CD4-positive, alpha-beta T cell treated with Interleukin-4 for 4 hours (primary cell): ENCODE measurements at regions not wholly inside any gene's neighbourhood (a gene's known extent, or its start where the extent isn't known, plus 50 kb on each side); places are given as distances from the start of the nearest gene placed in this dataset.
"Not testable (repeated sequence)": the region's sequence is repeated elsewhere in the genome, so short reads cannot be mapped to it uniquely, and the experiment has no call there.

Experiments
- DNase-seq: peaks from one replicate; pipeline ENCODE4 v3.0.0-alpha.2; 2020

- DNase-seq: not testable (repeated sequence)
Measured at GRCh38 chr9:66152406-66152805, 415.5 kb downstream of the FOXD4L4 start.

GRCh38 chr9:66153021-66153725 is 416.2 kb downstream of the FOXD4L4 start:
- not testable (repeated sequence) for DNase-seq

DNA sequence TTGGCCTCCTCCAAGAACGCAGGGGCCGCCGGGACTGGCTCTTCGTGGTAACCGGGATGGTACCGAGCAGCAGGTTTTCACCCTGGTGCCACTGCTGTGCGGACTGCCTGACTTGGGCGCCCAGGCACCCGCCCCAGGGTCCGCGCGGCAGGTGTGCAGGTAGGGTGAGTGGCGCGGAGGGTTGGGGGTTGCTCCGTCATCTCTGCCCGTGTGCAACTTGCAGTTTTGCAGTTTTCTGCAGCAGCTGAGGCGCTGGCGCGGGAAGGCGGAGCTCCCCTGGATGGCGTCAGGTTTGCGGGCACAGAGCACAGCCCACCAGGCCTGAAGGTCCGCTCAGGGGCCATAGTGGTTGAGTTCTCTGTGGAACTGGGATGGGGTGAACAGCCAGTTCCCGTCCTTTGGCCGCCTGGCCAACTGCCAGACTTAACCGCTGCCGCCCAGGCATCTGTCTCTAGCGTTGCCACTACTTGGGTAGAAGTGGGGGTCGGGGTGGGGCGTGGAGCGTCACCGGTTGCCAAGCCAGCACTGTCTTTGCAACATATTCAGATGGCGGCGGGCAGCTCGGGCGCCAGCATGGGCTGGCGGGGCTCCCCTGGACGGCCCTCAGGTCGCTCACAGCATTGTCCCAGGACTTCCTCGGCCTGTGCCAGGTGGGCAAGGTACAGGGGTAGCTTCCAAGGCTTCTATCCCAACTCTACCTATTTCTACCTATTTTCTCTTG is 417.2 kb downstream of the FOXD4L4 start:
- not testable (repeated sequence) for DNase-seq

DNA sequence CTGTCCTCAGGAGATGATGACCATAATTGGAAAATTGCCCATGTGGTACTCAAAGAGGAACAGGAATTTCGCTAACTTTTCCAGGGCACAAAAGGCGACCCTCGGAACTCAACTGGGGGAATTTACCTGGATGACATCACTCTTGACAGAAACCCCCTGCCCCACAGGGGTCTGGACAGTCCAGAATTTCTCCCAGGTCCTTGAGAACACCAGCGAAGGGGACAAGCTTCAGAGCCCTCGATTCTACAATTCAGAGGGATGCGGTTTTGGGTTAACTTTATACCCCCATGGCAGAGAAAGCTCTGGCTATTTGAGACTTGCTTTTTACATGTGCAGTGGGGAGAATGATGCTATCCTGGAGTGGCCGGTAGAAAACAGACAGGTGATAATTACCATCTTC is 445.4 kb downstream of the FOXD4L4 start:
- not testable (repeated sequence) for DNase-seq

DNA sequence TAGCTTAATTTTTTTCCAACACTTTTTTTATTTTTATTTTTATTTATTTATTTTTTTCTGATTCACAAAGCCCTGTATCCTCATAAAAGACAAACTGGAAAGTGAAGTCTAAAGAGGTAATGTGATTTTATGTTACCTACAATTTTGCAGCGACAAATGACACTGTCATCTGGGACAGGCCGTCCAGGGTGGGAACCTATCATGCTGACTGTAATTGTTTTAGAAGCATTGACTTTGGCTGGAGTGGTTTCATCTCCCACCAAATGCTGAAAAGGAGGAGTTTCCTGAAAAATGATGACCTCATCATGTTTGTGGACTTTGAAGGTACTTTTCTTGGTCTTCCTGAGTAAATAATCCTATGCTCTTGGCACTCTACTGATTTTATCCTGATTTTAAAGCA is 446.7 kb downstream of the FOXD4L4 start:
- not testable (repeated sequence) for DNase-seq

DNA sequence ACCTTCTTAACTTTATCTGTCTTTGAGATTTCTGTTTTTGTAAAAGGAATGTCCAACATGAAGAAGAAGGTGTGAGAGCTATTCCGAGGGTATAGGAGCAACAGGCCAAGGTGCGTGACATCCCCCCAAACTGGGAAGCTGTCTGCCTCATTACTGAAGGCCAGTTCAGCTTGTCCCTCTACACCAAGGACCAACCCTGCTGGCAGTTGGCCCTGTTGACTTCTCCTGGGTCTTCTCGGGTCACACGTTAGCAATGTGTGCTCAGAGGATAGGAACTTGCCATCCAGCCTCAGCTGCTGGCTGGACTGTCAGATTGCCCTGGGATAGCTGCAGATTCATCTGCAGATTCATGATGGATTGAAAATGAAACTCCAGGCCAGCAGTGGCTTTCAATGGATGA is 460.3 kb downstream of the FOXD4L4 start:
- not testable (repeated sequence) for DNase-seq

GRCh38 chr9:66198421-66198820 is 461.5 kb downstream of the FOXD4L4 start:
- DNase-seq: not testable (repeated sequence)

DNA sequence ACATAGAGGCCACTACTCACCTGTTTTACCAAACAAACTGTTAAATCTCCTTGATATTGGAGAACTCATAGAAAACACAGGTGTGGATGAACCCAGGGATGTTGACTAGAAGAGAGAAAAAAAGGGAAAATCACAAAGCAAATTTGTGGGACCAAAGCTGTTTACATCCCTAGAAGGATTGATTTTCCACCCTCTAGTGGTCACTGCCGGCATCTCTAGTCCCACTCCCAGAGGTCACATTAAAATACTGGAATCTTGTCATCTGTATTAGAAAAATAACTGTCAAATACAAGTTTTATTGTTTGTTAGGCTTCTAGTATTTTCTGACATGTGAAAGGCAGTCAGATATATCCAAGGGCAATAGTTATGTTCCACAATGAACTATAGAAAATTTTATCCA is 469.7 kb downstream of the FOXD4L4 start:
- DNase-seq: not testable (repeated sequence)

DNA sequence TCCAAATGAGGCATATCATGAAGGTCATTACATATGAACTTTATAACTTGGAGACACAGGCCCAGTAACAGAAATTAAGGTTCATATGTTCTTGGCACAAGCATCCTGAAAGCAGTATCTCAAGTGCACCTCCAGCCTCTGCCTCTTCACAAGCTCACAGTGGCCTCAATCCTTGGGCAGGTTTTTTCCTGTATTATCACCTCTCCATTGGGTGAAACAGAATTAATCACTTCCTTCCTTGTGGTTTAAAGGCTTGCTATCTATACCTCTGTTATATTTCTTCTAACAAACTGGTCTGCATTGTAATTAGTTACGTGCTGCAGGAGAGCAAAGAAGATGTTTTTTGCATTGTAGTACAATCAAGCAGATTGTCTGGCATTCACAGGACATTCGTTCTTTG is 471.0 kb downstream of the FOXD4L4 start:
- not testable (repeated sequence) for DNase-seq

DNA sequence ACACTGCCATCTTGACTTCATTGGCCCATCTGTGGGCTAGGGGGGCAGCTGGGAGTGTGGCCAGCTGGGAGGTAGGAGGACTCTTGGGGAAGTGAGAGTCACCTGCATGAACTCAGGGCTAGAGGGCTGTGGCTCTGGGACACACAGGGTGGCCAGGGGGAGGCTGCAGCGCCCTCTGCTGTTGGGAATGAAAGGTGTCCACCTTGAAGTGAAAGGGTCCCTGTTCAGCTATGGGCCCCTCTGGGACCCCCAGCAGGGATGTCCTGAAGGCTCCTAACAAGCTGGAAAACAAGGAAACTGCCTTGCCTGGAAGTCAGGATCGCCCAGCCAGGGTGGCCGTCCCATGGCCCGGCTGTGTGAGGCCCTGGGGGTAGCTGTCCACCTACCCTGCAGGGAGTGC is 507.8 kb downstream of the FOXD4L4 start:
- not testable (repeated sequence) for DNase-seq

- DNase-seq: not testable (repeated sequence)
Measured at GRCh38 chr9:66245481-66245880, 508.5 kb downstream of the FOXD4L4 start.

DNA sequence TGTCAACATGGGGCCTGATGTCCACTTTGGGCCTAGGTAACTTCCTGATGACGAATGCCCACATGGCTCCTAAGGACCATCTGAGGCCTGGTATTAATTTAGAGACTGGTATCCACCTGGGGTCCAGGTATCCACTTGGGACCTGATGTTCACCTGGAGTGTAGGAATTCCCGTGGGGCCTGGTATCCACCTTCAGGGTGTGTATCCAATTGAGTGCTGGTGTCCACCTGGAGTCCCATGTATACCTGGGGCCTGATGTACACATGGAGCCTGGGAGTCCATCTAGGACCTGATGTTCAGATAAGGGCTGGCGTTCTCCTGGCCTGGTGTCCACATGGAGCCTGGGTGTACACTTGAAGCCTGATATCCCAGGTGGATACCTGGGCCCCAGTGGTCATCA is 520.6 kb downstream of the FOXD4L4 start:
- DNase-seq: not testable (repeated sequence)

- not testable (repeated sequence) for DNase-seq
Measured at GRCh38 chr9:66261576-66261975, 524.6 kb downstream of the FOXD4L4 start.

- not testable (repeated sequence) for DNase-seq
Measured at GRCh38 chr9:66263621-66264020, 526.7 kb downstream of the FOXD4L4 start.

DNA sequence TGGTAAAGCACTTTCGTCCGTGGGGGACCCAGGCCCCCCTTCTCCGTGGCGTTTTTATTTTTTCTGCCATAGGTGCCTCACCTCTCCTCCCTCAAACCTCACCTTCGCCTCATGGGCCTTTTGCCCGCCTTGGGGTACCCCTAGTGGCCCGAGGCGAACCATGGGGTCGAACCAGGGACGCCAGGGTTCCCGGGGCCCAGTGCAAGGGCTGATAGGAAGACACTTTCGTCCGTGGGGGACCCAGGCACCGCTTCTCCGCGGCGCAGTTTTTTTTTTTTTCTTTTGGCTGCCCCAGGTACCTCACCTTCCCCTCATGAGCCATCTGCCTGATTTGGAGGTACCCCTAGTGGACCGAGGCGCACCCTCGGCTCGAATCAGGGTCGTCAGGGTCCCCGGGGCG is 527.8 kb downstream of the FOXD4L4 start:
- not testable (repeated sequence) for DNase-seq

- DNase-seq: peak; percentile 22
Measured at GRCh38 chr9:66266202-66266601, 529.3 kb downstream of the FOXD4L4 start.

DNA sequence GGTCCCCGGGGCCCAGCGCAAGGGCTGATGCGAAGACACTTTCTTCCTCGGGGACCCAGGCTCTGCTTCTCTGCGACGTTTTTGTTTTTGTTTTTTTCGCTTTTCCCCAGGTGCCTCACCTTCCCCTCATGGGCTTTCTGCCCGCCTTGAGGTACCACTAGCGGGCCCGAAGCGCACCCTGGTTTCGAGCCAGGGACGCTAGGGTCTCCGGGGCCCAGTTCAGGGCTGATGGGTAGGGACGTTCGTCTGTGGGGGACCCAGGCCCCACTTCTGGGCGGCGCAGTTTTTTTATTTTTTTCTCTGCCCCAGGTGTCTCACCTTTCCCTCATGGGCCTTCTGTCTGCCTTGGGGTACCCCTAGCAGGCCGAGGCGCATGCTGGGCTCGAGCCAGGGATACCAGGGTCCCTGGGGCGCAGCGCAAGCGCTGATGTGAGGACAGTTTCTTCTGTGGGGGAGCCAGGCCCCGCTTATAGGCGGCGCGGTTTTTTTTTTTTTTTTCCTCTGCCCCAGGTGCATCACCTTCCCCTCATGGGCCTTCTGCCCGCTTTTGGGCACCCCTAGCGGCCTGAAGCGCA is 530.0 kb downstream of the FOXD4L4 start:
- not testable (repeated sequence) for DNase-seq

DNA sequence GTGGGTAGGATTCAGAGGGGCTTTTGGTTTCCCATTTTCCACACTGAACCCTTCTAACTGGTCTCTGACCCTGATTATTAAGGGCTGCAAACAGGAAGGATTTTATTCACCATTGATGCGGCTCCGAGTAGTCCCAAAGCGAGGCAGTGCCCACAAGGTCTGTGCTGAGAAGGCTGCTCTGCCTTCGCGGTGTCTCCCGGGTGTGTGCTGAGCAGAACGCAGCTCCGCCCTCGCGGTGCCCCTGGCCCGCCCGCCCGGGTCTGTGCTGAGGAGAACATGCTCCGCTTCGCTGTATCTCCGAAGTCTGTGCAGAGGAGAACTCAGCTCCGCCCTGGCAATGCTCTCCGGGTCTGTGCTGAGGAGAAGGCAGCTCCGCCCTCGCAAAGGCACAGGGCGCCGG is 530.7 kb downstream of the FOXD4L4 start:
- peak; percentile 56 for DNase-seq

- DNase-seq: peak; percentile 1
Measured at GRCh38 chr9:66269024-66269423, 532.1 kb downstream of the FOXD4L4 start.

DNA sequence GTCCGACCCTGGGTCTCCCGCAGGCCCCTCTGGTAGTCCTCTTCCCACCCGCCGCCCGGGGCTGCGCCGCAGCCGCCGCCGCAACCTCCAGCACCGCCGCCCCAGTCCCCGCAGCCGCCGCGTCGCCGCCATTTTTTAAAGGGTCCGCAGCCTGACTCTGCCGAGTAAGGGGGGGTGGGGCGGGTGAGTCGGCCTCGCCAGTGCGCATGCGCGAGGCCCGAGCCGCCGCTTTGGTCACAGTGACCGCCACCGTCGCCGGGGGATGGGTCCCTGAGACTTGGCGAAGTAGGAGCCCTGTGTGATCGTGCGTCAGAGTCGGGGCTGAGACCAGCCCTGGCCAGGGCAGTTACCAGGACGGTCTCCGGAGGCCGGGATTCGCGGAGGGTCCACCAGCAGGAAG is 532.8 kb downstream of the FOXD4L4 start:
- DNase-seq: peak; percentile 75

DNA sequence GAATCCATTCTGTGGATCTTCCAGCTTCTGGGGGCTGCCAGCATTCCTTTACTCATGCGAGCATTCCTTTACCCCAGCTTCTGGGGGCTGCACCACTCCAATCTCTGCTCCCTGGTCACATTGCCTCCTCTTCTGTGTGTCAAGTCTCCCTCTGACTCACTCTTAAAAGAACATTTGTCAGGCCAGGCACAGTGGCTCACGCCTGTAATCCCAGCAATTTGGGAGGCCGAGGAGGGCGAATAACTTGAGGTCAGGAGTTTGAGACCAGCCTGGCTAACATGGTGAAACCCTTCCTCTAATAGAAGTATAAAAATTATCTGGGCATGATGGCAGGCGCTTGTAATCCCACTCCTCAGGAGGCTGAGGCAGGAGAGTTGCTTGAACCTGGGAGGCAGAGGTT is 541.9 kb downstream of the FOXD4L4 start:
- DNase-seq: not testable (repeated sequence)
